WTC11 (cell line): ENCODE measurements at regions not wholly inside any gene's neighbourhood (a gene's known extent, or its start where the extent isn't known, plus 50 kb on each side); places are given as distances from the start of the nearest gene placed in this dataset.

Experiments
- ATAC-seq: fragments of 200-7000 bp; cut with Tn5 transposase; 2 replicates; pipeline ENCODE4 v1.10.0; 2021; ENCODE audit warnings: mild to moderate bottlenecking, moderate library complexity
- CTCF ChIA-PET: fragments of 300-600 bp; sonication (Branson Sonifier 250); formaldehyde crosslinking; loops from one replicate; lab custom pipeline; 2021; ENCODE audit warnings: antibody characterized with exemption; lab: Charles Lee
- POLR2A ChIA-PET: fragments of 350-600 bp; sonication (Branson Sonifier 250); formaldehyde crosslinking; loops from one replicate; lab custom pipeline; 2021; ENCODE audit warnings: antibody characterized with exemption; lab: Charles Lee
- DNase-seq: peaks from one replicate; pipeline ENCODE4 v3.0.0; 2021; ENCODE audit warnings: low spot score
- H3K27ac Mint-ChIP-seq: 2 replicates; pipeline ENCODE4 v1.8.0; 2021; ENCODE audit warnings: mixed read lengths
- H3K27me3 Mint-ChIP-seq: 2 replicates; pipeline ENCODE4 v1.8.0; 2021; ENCODE audit warnings: low read depth, mild to moderate bottlenecking, moderate library complexity, mixed read lengths
- H3K36me3 Mint-ChIP-seq: 2 replicates; pipeline ENCODE4 v1.8.0; 2021; ENCODE audit warnings: mixed read lengths
- H3K4me1 Mint-ChIP-seq: 2 replicates; pipeline ENCODE4 v1.8.0; 2022; ENCODE audit warnings: mixed read lengths
- H3K4me3 Mint-ChIP-seq: 2 replicates; pipeline ENCODE4 v1.8.0; 2021; ENCODE audit warnings: mild to moderate bottlenecking, moderate library complexity, mixed read lengths
- H3K9me3 Mint-ChIP-seq: 2 replicates; pipeline ENCODE4 v1.8.0; 2021; ENCODE audit warnings: mixed read lengths
- AFF4 ChIP-seq: sonication (generic); formaldehyde crosslinking; IDR thresholded peaks from 2 replicates; pipeline ENCODE4 v1.8.1; 2023; ENCODE audit warnings: mild to moderate bottlenecking, missing genetic modification reagents, borderline replicate concordance
- ATF1 ChIP-seq: sonication (generic); formaldehyde crosslinking; IDR thresholded peaks from 2 replicates; pipeline ENCODE4 v1.8.1; 2023; ENCODE audit warnings: mild to moderate bottlenecking, moderate library complexity, missing genetic modification reagents
- E2F4 ChIP-seq: sonication (generic); formaldehyde crosslinking; IDR thresholded peaks from 2 replicates; pipeline ENCODE4 v1.8.1; 2022; ENCODE audit warnings: low read depth, mild to moderate bottlenecking, moderate library complexity, missing genetic modification reagents, borderline replicate concordance
- ELF4 ChIP-seq: sonication (generic); formaldehyde crosslinking; IDR thresholded peaks from 2 replicates; pipeline ENCODE4 v1.8.1; 2022; ENCODE audit warnings: low read depth, mild to moderate bottlenecking, moderate library complexity, missing genetic modification reagents
- JAZF1 ChIP-seq: fragments of 250-450 bp; sonication (Bioruptor Pico); IDR thresholded peaks from 2 replicates; pipeline ENCODE4 v1.9.0; 2021; ENCODE audit warnings: moderate library complexity, mild to moderate bottlenecking, inconsistent platforms
- NFATC4 ChIP-seq: fragments of 250-450 bp; sonication (Bioruptor Pico); IDR thresholded peaks from 2 replicates; pipeline ENCODE4 v1.9.0; 2021; ENCODE audit warnings: mild to moderate bottlenecking
- NFYB ChIP-seq: sonication (generic); formaldehyde crosslinking; conservative IDR thresholded peaks from 2 replicates; pipeline ENCODE4 v1.8.0; 2022; ENCODE audit warnings: low read depth, missing genetic modification reagents
- PRDM15 ChIP-seq: sonication (generic); formaldehyde crosslinking; IDR thresholded peaks from 2 replicates; pipeline ENCODE4 v1.8.0; 2022; ENCODE audit warnings: missing genetic modification reagents
- SP1 ChIP-seq: sonication (generic); formaldehyde crosslinking; conservative IDR thresholded peaks from 2 replicates; pipeline ENCODE4 v1.8.1; 2022; ENCODE audit warnings: missing genetic modification reagents
- TCF7 ChIP-seq: sonication (generic); formaldehyde crosslinking; IDR thresholded peaks from 2 replicates; pipeline ENCODE4 v1.8.0; 2022; ENCODE audit warnings: mild to moderate bottlenecking, low read depth, missing genetic modification reagents, moderate library complexity
- TP53 ChIP-seq: sonication (generic); formaldehyde crosslinking; IDR thresholded peaks from 2 replicates; pipeline ENCODE4 v1.8.1; 2023; ENCODE audit warnings: mild to moderate bottlenecking, missing genetic modification reagents
- ZNF317 ChIP-seq: sonication (generic); formaldehyde crosslinking; IDR thresholded peaks from 2 replicates; pipeline ENCODE4 v1.8.1; 2023; ENCODE audit warnings: low read depth, mild to moderate bottlenecking, moderate library complexity, missing genetic modification reagents, borderline replicate concordance
- ZNF416 ChIP-seq: fragments of 250-450 bp; sonication (Bioruptor Pico); IDR thresholded peaks from 2 replicates; pipeline ENCODE4 v1.9.0; 2021; ENCODE audit warnings: mild to moderate bottlenecking, inconsistent platforms
- ZNF671 ChIP-seq: fragments of 250-450 bp; sonication (Bioruptor Pico); IDR thresholded peaks from 2 replicates; pipeline ENCODE4 v1.8.0; 2021; ENCODE audit warnings: mild to moderate bottlenecking
- TF ChIP-seq, protein P1 (sequence below): sonication (generic); formaldehyde crosslinking; IDR thresholded peaks from 2 replicates; pipeline ENCODE4 v1.8.1; 2023; ENCODE audit warnings: mild to moderate bottlenecking, missing genetic modification reagents
- TF ChIP-seq, protein P2 (sequence below): sonication (generic); formaldehyde crosslinking; IDR thresholded peaks from 2 replicates; pipeline ENCODE4 v1.8.1; 2022; ENCODE audit warnings: mild to moderate bottlenecking, moderate library complexity, missing genetic modification reagents
- TF ChIP-seq, protein P3 (sequence below): fragments of 200-600 bp; IDR thresholded peaks from 2 replicates; pipeline ENCODE4 v1.8.0; 2022; ENCODE audit warnings: antibody characterized with exemption
- TF ChIP-seq, protein P4 (sequence below): sonication (generic); formaldehyde crosslinking; IDR thresholded peaks from 2 replicates; pipeline ENCODE4 v1.8.1; 2023; ENCODE audit warnings: mild to moderate bottlenecking, missing genetic modification reagents, moderate library complexity
- TF ChIP-seq, protein P5 (sequence below): sonication (generic); formaldehyde crosslinking; IDR thresholded peaks from 2 replicates; pipeline ENCODE4 v1.8.0; 2022; ENCODE audit warnings: mild to moderate bottlenecking, missing genetic modification reagents

GRCh38 chr16:51870296-51870854, 676.6 kb downstream of the TOX3 start:
- ATAC-seq: no peak
- TF ChIP-seq, protein P1, sequence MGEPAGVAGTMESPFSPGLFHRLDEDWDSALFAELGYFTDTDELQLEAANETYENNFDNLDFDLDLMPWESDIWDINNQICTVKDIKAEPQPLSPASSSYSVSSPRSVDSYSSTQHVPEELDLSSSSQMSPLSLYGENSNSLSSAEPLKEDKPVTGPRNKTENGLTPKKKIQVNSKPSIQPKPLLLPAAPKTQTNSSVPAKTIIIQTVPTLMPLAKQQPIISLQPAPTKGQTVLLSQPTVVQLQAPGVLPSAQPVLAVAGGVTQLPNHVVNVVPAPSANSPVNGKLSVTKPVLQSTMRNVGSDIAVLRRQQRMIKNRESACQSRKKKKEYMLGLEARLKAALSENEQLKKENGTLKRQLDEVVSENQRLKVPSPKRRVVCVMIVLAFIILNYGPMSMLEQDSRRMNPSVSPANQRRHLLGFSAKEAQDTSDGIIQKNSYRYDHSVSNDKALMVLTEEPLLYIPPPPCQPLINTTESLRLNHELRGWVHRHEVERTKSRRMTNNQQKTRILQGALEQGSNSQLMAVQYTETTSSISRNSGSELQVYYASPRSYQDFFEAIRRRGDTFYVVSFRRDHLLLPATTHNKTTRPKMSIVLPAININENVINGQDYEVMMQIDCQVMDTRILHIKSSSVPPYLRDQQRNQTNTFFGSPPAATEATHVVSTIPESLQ: no peak
- TF ChIP-seq ZNF671 (CRISPR knock-in tag) (no peak), E2F4 (CRISPR knock-in tag) (no peak), ELF4 (no peak), AFF4 (CRISPR knock-in tag) (no peak), SP1 (CRISPR knock-in tag) (no peak), ATF1 (CRISPR knock-in tag) (no peak), TP53 (CRISPR knock-in tag) (no peak), TCF7 (CRISPR knock-in tag) (no peak), PRDM15 (CRISPR knock-in tag) (no peak), ZNF416 (CRISPR knock-in tag) (no peak), ZNF317 (CRISPR knock-in tag) (no peak), NFATC4 (CRISPR knock-in tag) (no peak), JAZF1 (CRISPR knock-in tag) (no peak), NFYB (no peak)
- TF ChIP-seq, protein P2, sequence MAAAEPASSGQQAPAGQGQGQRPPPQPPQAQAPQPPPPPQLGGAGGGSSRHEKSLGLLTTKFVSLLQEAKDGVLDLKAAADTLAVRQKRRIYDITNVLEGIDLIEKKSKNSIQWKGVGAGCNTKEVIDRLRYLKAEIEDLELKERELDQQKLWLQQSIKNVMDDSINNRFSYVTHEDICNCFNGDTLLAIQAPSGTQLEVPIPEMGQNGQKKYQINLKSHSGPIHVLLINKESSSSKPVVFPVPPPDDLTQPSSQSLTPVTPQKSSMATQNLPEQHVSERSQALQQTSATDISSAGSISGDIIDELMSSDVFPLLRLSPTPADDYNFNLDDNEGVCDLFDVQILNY: no peak
- TF ChIP-seq, protein P3, sequence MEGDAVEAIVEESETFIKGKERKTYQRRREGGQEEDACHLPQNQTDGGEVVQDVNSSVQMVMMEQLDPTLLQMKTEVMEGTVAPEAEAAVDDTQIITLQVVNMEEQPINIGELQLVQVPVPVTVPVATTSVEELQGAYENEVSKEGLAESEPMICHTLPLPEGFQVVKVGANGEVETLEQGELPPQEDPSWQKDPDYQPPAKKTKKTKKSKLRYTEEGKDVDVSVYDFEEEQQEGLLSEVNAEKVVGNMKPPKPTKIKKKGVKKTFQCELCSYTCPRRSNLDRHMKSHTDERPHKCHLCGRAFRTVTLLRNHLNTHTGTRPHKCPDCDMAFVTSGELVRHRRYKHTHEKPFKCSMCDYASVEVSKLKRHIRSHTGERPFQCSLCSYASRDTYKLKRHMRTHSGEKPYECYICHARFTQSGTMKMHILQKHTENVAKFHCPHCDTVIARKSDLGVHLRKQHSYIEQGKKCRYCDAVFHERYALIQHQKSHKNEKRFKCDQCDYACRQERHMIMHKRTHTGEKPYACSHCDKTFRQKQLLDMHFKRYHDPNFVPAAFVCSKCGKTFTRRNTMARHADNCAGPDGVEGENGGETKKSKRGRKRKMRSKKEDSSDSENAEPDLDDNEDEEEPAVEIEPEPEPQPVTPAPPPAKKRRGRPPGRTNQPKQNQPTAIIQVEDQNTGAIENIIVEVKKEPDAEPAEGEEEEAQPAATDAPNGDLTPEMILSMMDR: no peak
- TF ChIP-seq, protein P4, sequence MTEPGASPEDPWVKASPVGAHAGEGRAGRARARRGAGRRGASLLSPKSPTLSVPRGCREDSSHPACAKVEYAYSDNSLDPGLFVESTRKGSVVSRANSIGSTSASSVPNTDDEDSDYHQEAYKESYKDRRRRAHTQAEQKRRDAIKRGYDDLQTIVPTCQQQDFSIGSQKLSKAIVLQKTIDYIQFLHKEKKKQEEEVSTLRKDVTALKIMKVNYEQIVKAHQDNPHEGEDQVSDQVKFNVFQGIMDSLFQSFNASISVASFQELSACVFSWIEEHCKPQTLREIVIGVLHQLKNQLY: no peak
- TF ChIP-seq, protein P5, sequence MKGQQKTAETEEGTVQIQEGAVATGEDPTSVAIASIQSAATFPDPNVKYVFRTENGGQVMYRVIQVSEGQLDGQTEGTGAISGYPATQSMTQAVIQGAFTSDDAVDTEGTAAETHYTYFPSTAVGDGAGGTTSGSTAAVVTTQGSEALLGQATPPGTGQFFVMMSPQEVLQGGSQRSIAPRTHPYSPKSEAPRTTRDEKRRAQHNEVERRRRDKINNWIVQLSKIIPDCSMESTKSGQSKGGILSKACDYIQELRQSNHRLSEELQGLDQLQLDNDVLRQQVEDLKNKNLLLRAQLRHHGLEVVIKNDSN (CRISPR knock-in tag): no peak
- no peaks in the 10 kb centered on the region for H3K36me3 Mint-ChIP-seq
- no peak for DNase-seq
- no peak overlapping the region for H3K4me3 Mint-ChIP-seq
- ChIA-PET CTCF (interaction anchor here (1.4 kb wide), 1 partner anchor 52 kb away, joined by 4 read pairs; no protein-coding TSS in a partner anchor), POLR2A (no interaction called here)
- H3K4me1 Mint-ChIP-seq: peaks cover 22% of the 10 kb centered on the region
- peaks cover 5% of the 10 kb centered on the region; the same call in 1 of the 2 replicates for H3K9me3 Mint-ChIP-seq
- H3K27me3 Mint-ChIP-seq: no peaks in the 10 kb centered on the region
- no peak overlapping the region for H3K27ac Mint-ChIP-seq
